KMS-11 (cell line): ENCODE measurements at regions not wholly inside any gene's neighbourhood (a gene's known extent, or its start where the extent isn't known, plus 50 kb on each side); places are given as distances from the start of the nearest gene placed in this dataset.

Source experiments
- H2AFZ ChIP-seq: fragments of 200-600 bp; sonication (generic); 2 replicates; pipeline ENCODE4 v1.6.1; 2016; ENCODE audit warnings: antibody characterized with exemption, mixed run types, low read depth
- H3K27ac ChIP-seq: fragments of 200-600 bp; sonication (generic); 2 replicates; pipeline ENCODE4 v1.6.1; 2016; ENCODE audit warnings: mild to moderate bottlenecking, mixed run types
- H3K27me3 ChIP-seq: fragments of 200-600 bp; sonication (generic); 2 replicates; pipeline ENCODE4 v1.6.1; 2017; ENCODE audit warnings: mild to moderate bottlenecking, low read depth, mixed run types, moderate library complexity; ENCODE audit not compliant: insufficient read depth
- H3K36me3 ChIP-seq: fragments of 200-600 bp; sonication (generic); 2 replicates; pipeline ENCODE4 v1.6.1; 2017; ENCODE audit warnings: mild to moderate bottlenecking, mixed run types; ENCODE audit not compliant: insufficient read depth
- H3K4me1 ChIP-seq: fragments of 200-600 bp; sonication (generic); 2 replicates; pipeline ENCODE4 v1.6.1; 2016; ENCODE audit warnings: mild to moderate bottlenecking, low read depth, mixed run types; ENCODE audit not compliant: poor library complexity, severe bottlenecking
- H3K4me2 ChIP-seq: fragments of 200-600 bp; sonication (generic); 2 replicates; pipeline ENCODE4 v1.7.0; 2016; ENCODE audit warnings: mild to moderate bottlenecking, mixed run types
- H3K4me3 ChIP-seq: fragments of 200-600 bp; sonication (generic); IDR thresholded peaks from 2 replicates; pipeline ENCODE4 v1.6.1; 2017; ENCODE audit warnings: low read depth, low read length, mixed read lengths; ENCODE audit not compliant: insufficient read depth
- H3K79me2 ChIP-seq: fragments of 200-600 bp; sonication (generic); 2 replicates; pipeline ENCODE4 v1.6.1; 2016; ENCODE audit warnings: low read depth, mixed run types; ENCODE audit not compliant: insufficient read depth
- H3K9ac ChIP-seq: fragments of 200-600 bp; sonication (generic); 2 replicates; pipeline ENCODE4 v1.6.1; 2016; ENCODE audit warnings: mild to moderate bottlenecking, mixed run types
- H4K20me1 ChIP-seq: fragments of 200-600 bp; sonication (generic); 2 replicates; pipeline ENCODE4 v1.6.1; 2016; ENCODE audit warnings: mild to moderate bottlenecking, mixed run types; ENCODE audit not compliant: insufficient read depth
- CTCF ChIP-seq: fragments of 200-600 bp; sonication (generic); conservative IDR thresholded peaks from 2 replicates; pipeline ENCODE4 v1.6.1; 2017; ENCODE audit warnings: low read depth, mild to moderate bottlenecking, antibody characterized with exemption, low read length, moderate library complexity, mixed read lengths

- Histone ChIP-seq H3K36me3 (no peaks in the 10 kb centered on the region), H3K27me3 (no peaks in the 10 kb centered on the region), H3K4me1 (no peaks in the 10 kb centered on the region), H3K4me3 (no peak overlapping the region), H3K27ac (no peak overlapping the region), H3K9ac (no peak overlapping the region), H4K20me1 (no peaks in the 10 kb centered on the region), H3K4me2 (no peak overlapping the region), H2AFZ (no peak overlapping the region), H3K79me2 (no peaks in the 10 kb centered on the region)
- TF ChIP-seq CTCF = no peak
Measured at GRCh38 chr2:67802824-67803223, 260.0 kb downstream of the C1D start.

- no peak overlapping the region for H2AFZ ChIP-seq
- H3K79me2 ChIP-seq = no peaks in the 10 kb centered on the region
- no peaks in the 10 kb centered on the region for H3K27me3 ChIP-seq
- H3K4me3 ChIP-seq = no peak overlapping the region
- no peak overlapping the region for H3K27ac ChIP-seq
- H3K4me1 ChIP-seq = no peaks in the 10 kb centered on the region
- H3K9ac ChIP-seq = no peak overlapping the region
- no peak for TF ChIP-seq CTCF
- H3K4me2 ChIP-seq = no peak overlapping the region
- no peaks in the 10 kb centered on the region for H3K36me3 ChIP-seq
- H4K20me1 ChIP-seq = no peaks in the 10 kb centered on the region
Measured at GRCh38 chr2:67806816-67807215, 256.0 kb downstream of the C1D start.

GRCh38 chr2:67808112-67808511 lies 254.7 kb downstream of the C1D start:
- no peaks in the 10 kb centered on the region for H4K20me1 ChIP-seq
- H3K27me3 ChIP-seq = no peaks in the 10 kb centered on the region
- no peak overlapping the region for H3K4me3 ChIP-seq
- H3K4me2 ChIP-seq = no peak overlapping the region
- H3K4me1 ChIP-seq = no peaks in the 10 kb centered on the region
- H3K9ac ChIP-seq = no peak overlapping the region
- H3K36me3 ChIP-seq = no peaks in the 10 kb centered on the region
- TF ChIP-seq CTCF = no peak
- no peak overlapping the region for H2AFZ ChIP-seq
- H3K27ac ChIP-seq = no peak overlapping the region
- H3K79me2 ChIP-seq = no peaks in the 10 kb centered on the region

- Histone ChIP-seq H3K9ac (no peak overlapping the region), H3K36me3 (no peaks in the 10 kb centered on the region), H3K4me3 (no peak overlapping the region), H3K79me2 (no peaks in the 10 kb centered on the region), H3K4me1 (no peaks in the 10 kb centered on the region), H3K27ac (no peak overlapping the region), H3K27me3 (no peaks in the 10 kb centered on the region), H3K4me2 (no peak overlapping the region), H2AFZ (no peak overlapping the region), H4K20me1 (no peaks in the 10 kb centered on the region)
- no peak for TF ChIP-seq CTCF
Measured at GRCh38 chr2:67812682-67813081, 250.1 kb downstream of the C1D start.

GRCh38 chr2:67823726-67824125 lies 239.1 kb downstream of the C1D start:
- Histone ChIP-seq H3K4me1 (no peaks in the 10 kb centered on the region), H3K27me3 (no peaks in the 10 kb centered on the region), H3K4me3 (no peak overlapping the region), H2AFZ (no peak overlapping the region), H3K9ac (no peak overlapping the region), H3K36me3 (no peaks in the 10 kb centered on the region), H3K79me2 (no peaks in the 10 kb centered on the region), H4K20me1 (no peaks in the 10 kb centered on the region), H3K4me2 (no peak overlapping the region), H3K27ac (no peak overlapping the region)
- no peak for TF ChIP-seq CTCF
